ENCODE measurements at regions not wholly inside any gene's neighbourhood (a gene's known extent, or its start where the extent isn't known, plus 50 kb on each side); places are given as distances from the start of the nearest gene placed in this dataset.

- no peak overlapping the region for H3K9ac ChIP-seq (ENCODE audit: extremely low read depth, low read length, poor library complexity, severe bottlenecking)
- H3K4me3 ChIP-seq (ENCODE audit: low read length): no peak overlapping the region
- Mint-ChIP-seq H3K36me3 (ENCODE audit: low read depth) (no peaks in the 10 kb centered on the region), H3K4me3 (no peak overlapping the region), H3K27ac (no peak overlapping the region), H3K4me1 (peaks cover 15% of the 10 kb centered on the region), H3K27me3 (ENCODE audit: insufficient read depth) (peaks cover 7% of the 10 kb centered on the region), H3K9me3 (no peaks in the 10 kb centered on the region)
- no peak for TF ChIP-seq CTCF (conservative IDR thresholded peaks at IDR 0.05)
- no peaks in the 10 kb centered on the region for H3K9me3 ChIP-seq (ENCODE audit: control insufficient read depth, low read length)
- H3K36me3 ChIP-seq (ENCODE audit: control insufficient read depth, insufficient read depth, low read length): no peaks in the 10 kb centered on the region
- no peaks in the 10 kb centered on the region for H3K4me1 ChIP-seq (ENCODE audit: control insufficient read depth, insufficient read depth, low read length)
- no peak for DNase-seq
- 80 to 93% methylated on average over 1 to 2 of the region's 2 CpGs for WGBS, 2 experiments (ENCODE audit: insufficient coverage in 1 of 2, insufficient read length in 1 of 2)
- no peaks in the 10 kb centered on the region for H3K27me3 ChIP-seq (ENCODE audit: control insufficient read depth, insufficient read depth, low read length, poor library complexity, severe bottlenecking)
- no peak overlapping the region for H3K27ac ChIP-seq (ENCODE audit: low read depth, low read length)
Measured at GRCh38 chr3:117863146-117863545, 1153.6 kb downstream of the TUSC7 start.

GRCh38 chr3:117865338-117865737, 1155.8 kb downstream of the TUSC7 start:
- WGBS, 2 experiments (ENCODE audit: insufficient coverage in 1 of 2, insufficient read length in 1 of 2): 90 to 100% methylated on average over 2 of the region's 4 CpGs
- no peak overlapping the region for H3K4me3 Mint-ChIP-seq
- no peak overlapping the region for H3K9ac ChIP-seq (ENCODE audit: extremely low read depth, low read length, poor library complexity, severe bottlenecking)
- peaks cover 2% of the 10 kb centered on the region for H3K27me3 Mint-ChIP-seq (ENCODE audit: insufficient read depth)
- no peaks in the 10 kb centered on the region for H3K4me1 ChIP-seq (ENCODE audit: control insufficient read depth, insufficient read depth, low read length)
- no peak for DNase-seq
- H3K36me3 ChIP-seq (ENCODE audit: control insufficient read depth, insufficient read depth, low read length): no peaks in the 10 kb centered on the region
- TF ChIP-seq CTCF (conservative IDR thresholded peaks at IDR 0.05): no peak
- no peaks in the 10 kb centered on the region for H3K9me3 ChIP-seq (ENCODE audit: control insufficient read depth, low read length)
- H3K27ac Mint-ChIP-seq: no peak overlapping the region
- no peaks in the 10 kb centered on the region for H3K27me3 ChIP-seq (ENCODE audit: control insufficient read depth, insufficient read depth, low read length, poor library complexity, severe bottlenecking)
- no peak overlapping the region for H3K27ac ChIP-seq (ENCODE audit: low read depth, low read length)
- no peaks in the 10 kb centered on the region for H3K9me3 Mint-ChIP-seq
- H3K4me1 Mint-ChIP-seq: peaks cover 15% of the 10 kb centered on the region
- H3K36me3 Mint-ChIP-seq (ENCODE audit: low read depth): no peaks in the 10 kb centered on the region
- peak overlapping the region; percentile 47 for H3K4me3 ChIP-seq (ENCODE audit: low read length)

DNA sequence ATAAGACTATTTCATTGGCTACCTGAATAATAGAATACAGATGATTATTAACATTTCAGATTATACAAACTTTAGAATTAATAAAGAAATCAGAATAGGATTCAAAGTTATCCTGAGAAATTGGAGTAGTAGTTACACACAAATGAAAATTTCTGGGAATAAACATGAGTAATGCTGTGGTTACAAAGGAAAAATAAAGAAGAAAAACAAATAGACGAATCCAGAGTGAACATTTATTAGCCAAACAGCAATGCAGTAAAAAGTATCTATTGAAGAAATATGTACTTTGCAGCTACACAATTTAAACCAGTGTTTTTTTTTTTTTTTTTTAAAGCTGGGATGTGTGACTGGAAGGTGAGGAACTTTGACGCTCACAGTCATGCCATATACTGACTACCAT, 1159.2 kb downstream of the TUSC7 start:
- H3K27me3 ChIP-seq (ENCODE audit: control insufficient read depth, insufficient read depth, low read length, poor library complexity, severe bottlenecking): no peaks in the 10 kb centered on the region
- no peak overlapping the region for H3K4me3 ChIP-seq (ENCODE audit: low read length)
- peaks cover 29% of the 10 kb centered on the region for H3K4me1 Mint-ChIP-seq
- no peaks in the 10 kb centered on the region for H3K9me3 Mint-ChIP-seq
- no peak overlapping the region for H3K4me3 Mint-ChIP-seq
- H3K27ac ChIP-seq (ENCODE audit: low read depth, low read length): no peak overlapping the region
- 80% methylated on average over 2 of the region's 2 CpGs; no CpG with 5 or more reads in 1 of the 2 experiments for WGBS, 2 experiments (ENCODE audit: insufficient coverage in 1 of 2, insufficient read length in 1 of 2)
- H3K27me3 Mint-ChIP-seq (ENCODE audit: insufficient read depth): peaks cover 2% of the 10 kb centered on the region
- H3K9me3 ChIP-seq (ENCODE audit: control insufficient read depth, low read length): no peaks in the 10 kb centered on the region
- H3K4me1 ChIP-seq (ENCODE audit: control insufficient read depth, insufficient read depth, low read length): peaks cover 5% of the 10 kb centered on the region
- no peaks in the 10 kb centered on the region for H3K36me3 ChIP-seq (ENCODE audit: control insufficient read depth, insufficient read depth, low read length)
- no peak for DNase-seq
- no peak for TF ChIP-seq CTCF (conservative IDR thresholded peaks at IDR 0.05)
- no peak overlapping the region for H3K27ac Mint-ChIP-seq
- H3K36me3 Mint-ChIP-seq (ENCODE audit: low read depth): no peaks in the 10 kb centered on the region
- no peak overlapping the region for H3K9ac ChIP-seq (ENCODE audit: extremely low read depth, low read length, poor library complexity, severe bottlenecking)

All from endodermal cell (in vitro differentiated cells).